ENCODE measurements at regions not wholly inside any gene's neighbourhood (a gene's known extent, or its start where the extent isn't known, plus 50 kb on each side); places are given as distances from the start of the nearest gene placed in this dataset.

- no peak for DNase-seq (ENCODE audit: low spot score)
- no peaks in the 10 kb centered on the region for H3K4me1 Mint-ChIP-seq
- H3K27ac Mint-ChIP-seq = no peak overlapping the region
- Histone ChIP-seq H3K79me2 (replicated peaks; ENCODE audit: insufficient read depth) (peaks cover 11% of the 10 kb centered on the region), H3K4me2 (no peak overlapping the region), H3K27me3 (ENCODE audit: insufficient read depth) (no peaks in the 10 kb centered on the region), H3K9me2 (ENCODE audit: insufficient read depth) (peaks cover 9% of the 10 kb centered on the region; the same call in 1 of the 2 replicates), H3K27ac (ENCODE audit: low read depth) (no peak overlapping the region), H3K4me3 (no peak overlapping the region), H3F3A (replicated peaks; ENCODE audit: low read depth) (no peaks in the 10 kb centered on the region), H2AFZ (no peak overlapping the region), H4K20me1 (replicated peaks; ENCODE audit: insufficient read depth) (no peaks in the 10 kb centered on the region; the same call in 1 of the 2 replicates), H3K36me3 (ENCODE audit: insufficient read depth) (peaks cover 21% of the 10 kb centered on the region), H3K4me1 (ENCODE audit: insufficient read depth) (no peaks in the 10 kb centered on the region)
- peaks cover 22% of the 10 kb centered on the region for H3K9me3 Mint-ChIP-seq
- peaks cover 20% of the 10 kb centered on the region for H3K36me3 Mint-ChIP-seq (ENCODE audit: low read depth)
- no peak for TF ChIP-seq REST (IDR thresholded peaks at IDR 0.05; ENCODE audit: unreplicated experiment)
- no peak for TF ChIP-seq NANOG (IDR thresholded peaks at IDR 0.05; ENCODE audit: borderline replicate concordance)
- TF ChIP-seq ZNF462 (CRISPR knock-in tag; IDR thresholded peaks at IDR 0.05) = no peak
- TF ChIP-seq EZH2phosphoT487 (IDR thresholded peaks at IDR 0.05; ENCODE audit: unreplicated experiment) = no peak
- no peak for TF ChIP-seq ZNF331 (CRISPR knock-in tag; IDR thresholded peaks at IDR 0.05; ENCODE audit: low read depth)
- TF ChIP-seq CREB1 (CRISPR knock-in tag; IDR thresholded peaks at IDR 0.05; ENCODE audit: low read depth) = no peak
- TF ChIP-seq ZNF114 (CRISPR knock-in tag; IDR thresholded peaks at IDR 0.05) = no peak
- TF ChIP-seq ETS1 (IDR thresholded peaks at IDR 0.05) = no peak
- TF ChIP-seq CTCF (conservative IDR thresholded peaks at IDR 0.05; ENCODE audit: low read depth in 2 of 2) = no peak
- no peak for TF ChIP-seq EZH2 (IDR thresholded peaks at IDR 0.05; ENCODE audit: low read depth, unreplicated experiment)
- TF ChIP-seq STAT1 (IDR thresholded peaks at IDR 0.05; ENCODE audit: unreplicated experiment) = no peak
- no peak for TF ChIP-seq JUNB (IDR thresholded peaks at IDR 0.05; ENCODE audit: unreplicated experiment)
- no peak for TF ChIP-seq POLR2AphosphoS5 (IDR thresholded peaks at IDR 0.05; ENCODE audit: low read depth)
- no peak for ATAC-seq
- no peak overlapping the region for H3K4me3 Mint-ChIP-seq
- no peaks in the 10 kb centered on the region for H3K27me3 Mint-ChIP-seq (ENCODE audit: insufficient read depth, low read depth, poor library complexity)
Measured at GRCh38 chr18:39749154-39749553, 2183.6 kb upstream of the CELF4 start.

All from GM23338 (cell line).